K562 (cell line): ENCODE measurements at regions not wholly inside any gene's neighbourhood (a gene's known extent, or its start where the extent isn't known, plus 50 kb on each side); places are given as distances from the start of the nearest gene placed in this dataset.

ENCODE experiments used
- ATAC-seq: fragments of 200-7000 bp; cut with Tn5 transposase; 3 replicates; pipeline ENCODE4 v1.9.1; 2020; ENCODE audit warnings: moderate library complexity
- BruUV-seq: library from RNA; stranded (reverse); fragments of 400-500 nt; replicated peaks from 2 replicates; lab custom pipeline; 2021; lab: Mats Ljungman, UMichigan
- CTCF ChIA-PET: fragments of 300-600 bp; formaldehyde crosslinking; extraction: SDS; loops from one replicate; lab custom pipeline; 2021; ENCODE audit warnings: low intra/inter-chr PET ratio; lab: Yijun Ruan, JAX
- POLR2A ChIA-PET: fragments of 300-600, 350-650 bp; sonication (Branson Sonifier 250); formaldehyde crosslinking; extraction: SDS; loops from one replicate; lab custom pipeline; 2021; ENCODE audit warnings: antibody characterized with exemption, inconsistent platforms; lab: Yijun Ruan, JAX
- DNase-seq, 4 experiments: peaks; one replicate each; pipeline versions ENCODE4 v3.0.0 to v3.0.0-alpha.2; 2011 to 2018; ENCODE audit warnings: low spot score in 3 of 4, mixed read lengths in 3 of 4; ENCODE audit errors: extremely low read depth in 1 of 4
- FAIRE-seq: peaks from 2 replicates; lab custom pipeline; 2011; peaks lifted over from hg19 to GRCh38; lab: Jason Lieb, UNC
- H2AFZ ChIP-seq: 2 replicates; pipeline ENCODE4 v1.6.0; 2011; ENCODE audit warnings: low read depth, low read length, control low read depth, inconsistent platforms
- H3K27ac ChIP-seq: fragments of 200-600 bp; 3 replicates; pipeline ENCODE4 v1.8.0; 2011; ENCODE audit warnings: low read depth, mild to moderate bottlenecking, control low read depth, inconsistent platforms, low read length, moderate library complexity, mixed read lengths; ENCODE audit errors: extremely low read depth
- H3K27me3 ChIP-seq, 2 experiments: fragments of 300-600 bp in 1 of 2; 2 replicates in 1 of 2; 3 replicates in 1 of 2; pipeline versions ENCODE4 v1.6.0 to v1.8.0; 2011; ENCODE audit warnings: inconsistent platforms in 2 of 2, low read length in 2 of 2, mild to moderate bottlenecking in 1 of 2, mixed read lengths in 1 of 2, moderate library complexity in 1 of 2; ENCODE audit not compliant: control insufficient read depth in 2 of 2, insufficient read depth in 2 of 2
- H3K36me3 ChIP-seq: fragments of 300-600 bp; 3 replicates; pipeline ENCODE4 v1.8.0; 2011; ENCODE audit warnings: mild to moderate bottlenecking, low read length, inconsistent platforms; ENCODE audit not compliant: control insufficient read depth, insufficient read depth
- H3K4me1 ChIP-seq, 2 experiments: fragments of 200-600 bp in 1 of 2; replicated peaks in 1 of 2; 2 replicates in 1 of 2; 3 replicates in 1 of 2; pipeline versions ENCODE4 v1.5.1 to v1.8.0; 2011; ENCODE audit warnings: inconsistent platforms in 2 of 2, low read length in 2 of 2, mild to moderate bottlenecking in 1 of 2, mixed read lengths in 1 of 2, moderate library complexity in 1 of 2; ENCODE audit not compliant: control insufficient read depth in 2 of 2, insufficient read depth in 2 of 2
- H3K4me2 ChIP-seq: 2 replicates; pipeline ENCODE4 v1.6.1; 2011; ENCODE audit warnings: low read length, control low read depth, inconsistent platforms, mixed read lengths; ENCODE audit not compliant: insufficient read depth
- H3K4me3 ChIP-seq: fragments of 200-600 bp; sonication (generic), shearing (Covaris generic); 2 replicates; pipeline ENCODE4 v1.5.1; 2016; ENCODE audit warnings: control low read depth, inconsistent platforms
- H3K79me2 ChIP-seq: fragments of 200-600 bp; 3 replicates; pipeline ENCODE4 v1.8.0; 2011; ENCODE audit warnings: low read length, inconsistent platforms; ENCODE audit not compliant: control insufficient read depth, insufficient read depth
- H3K9ac ChIP-seq, 2 experiments: 2 replicates each; pipeline versions ENCODE4 v1.6.0 to v1.6.1; 2011; ENCODE audit warnings: low read depth in 2 of 2, low read length in 2 of 2, control low read depth in 1 of 2, inconsistent platforms in 1 of 2, mild to moderate bottlenecking in 1 of 2, mixed read lengths in 1 of 2; ENCODE audit not compliant: insufficient read depth in 1 of 2
- H3K9me1 ChIP-seq: one replicate; pipeline ENCODE4 v1.6.0; 2011; ENCODE audit warnings: inconsistent platforms, mild to moderate bottlenecking, low read length, moderate library complexity; ENCODE audit not compliant: control insufficient read depth, insufficient read depth
- H3K9me3 ChIP-seq: replicated peaks from 2 replicates; pipeline ENCODE4 v1.5.1; 2011; ENCODE audit warnings: low read depth, low read length, inconsistent platforms; ENCODE audit not compliant: control insufficient read depth, insufficient read depth
- H4K20me1 ChIP-seq: replicated peaks from 2 replicates; pipeline ENCODE4 v1.6.1; 2011; ENCODE audit warnings: low read length, inconsistent platforms, mixed read lengths; ENCODE audit not compliant: control insufficient read depth, insufficient read depth
- CBFA2T2 ChIP-seq: fragments of 450-650 bp; conservative IDR thresholded peaks from 2 replicates; pipeline ENCODE4 v1.6.1; 2017; ENCODE audit warnings: mild to moderate bottlenecking
- CXXC5 ChIP-seq: fragments of 250-450 bp; sonication (Bioruptor Pico); IDR thresholded peaks from 2 replicates; pipeline ENCODE4 v1.8.0; 2022; ENCODE audit warnings: inconsistent platforms, mild to moderate bottlenecking, moderate library complexity
- E2F3 ChIP-seq: fragments of 250-450 bp; sonication (Bioruptor Pico); IDR thresholded peaks from 2 replicates; pipeline ENCODE4 v1.4.0; 2020; ENCODE audit warnings: mild to moderate bottlenecking
- HDAC2 ChIP-seq: fragments of 450-650 bp; IDR thresholded peaks from 2 replicates; pipeline ENCODE4 v1.6.1; 2016; ENCODE audit warnings: mild to moderate bottlenecking
- KDM1A ChIP-seq, 2 experiments: fragments of 450-650 bp; IDR thresholded peaks; 2 replicates each; pipeline ENCODE4 v1.6.1; 2016; ENCODE audit warnings: mild to moderate bottlenecking in 2 of 2
- L3MBTL2 ChIP-seq: fragments of 450-650 bp; IDR thresholded peaks from 2 replicates; pipeline ENCODE4 v1.6.1; 2016; ENCODE audit warnings: mild to moderate bottlenecking, moderate library complexity
- MAZ ChIP-seq, 2 experiments: fragments of 450-650 bp in 1 of 2; sonication (generic) in 1 of 2; formaldehyde crosslinking; IDR thresholded peaks in 1 of 2; conservative IDR thresholded peaks in 1 of 2; 2 replicates each; pipeline versions ENCODE4 v1.4.0 to v1.5.0; 2020; ENCODE audit warnings: mild to moderate bottlenecking in 1 of 2, missing genetic modification reagents in 1 of 2
- POLR2H ChIP-seq: IDR thresholded peaks from 2 replicates; pipeline ENCODE4 v1.6.1; 2016; ENCODE audit warnings: missing genetic modification characterization, low read depth, mild to moderate bottlenecking, control low read depth, missing compliant biosample characterization, moderate library complexity
- RCOR1 ChIP-seq, 2 experiments: IDR thresholded peaks; 2 replicates each; pipeline ENCODE4 v1.6.1; 2012; ENCODE audit warnings: low read depth in 2 of 2, low read length in 2 of 2, borderline replicate concordance in 1 of 2, improper control_type of control experiment in 1 of 2
- TOE1 ChIP-seq, 2 experiments: fragments of 450-650 bp in 1 of 2; sonication (generic) in 1 of 2; formaldehyde crosslinking in 1 of 2; IDR thresholded peaks; 2 replicates each; pipeline versions ENCODE4 v1.7.1 to v1.8.0; 2016 to 2022; ENCODE audit warnings: borderline replicate concordance in 2 of 2, mild to moderate bottlenecking in 2 of 2, antibody characterized with exemption in 1 of 2, inconsistent platforms in 1 of 2, low read depth in 1 of 2, missing genetic modification reagents in 1 of 2, moderate library complexity in 1 of 2
- TRIM28 ChIP-seq: fragments of 450-650 bp; IDR thresholded peaks from 2 replicates; pipeline ENCODE4 v1.6.1; 2017
- WGBS: fragments of 100-300 bp; shearing (Covaris generic); methylation state at CpG from one replicate; pipeline ENCODE4 v1.1.6; 2016; ENCODE audit warnings: low coverage, mixed read lengths; ENCODE audit not compliant: insufficient coverage; ENCODE audit errors: missing lambda C conversion rate; 5-methylcytosine and 5-hydroxymethylcytosine counted together
- in situ Hi-C: fragments of 300-500 bp; cut with MboI; formaldehyde crosslinking; loops from 4 replicates; pipeline ENCODE4 v1.15.0; 2018; ENCODE audit warnings: inconsistent platforms, mixed read lengths
- intact Hi-C: fragments of 100-400 bp; cut with micrococcal nuclease; formaldehyde crosslinking; loops from 2 replicates; pipeline ENCODE4 v1.14.2; 2022
- TF ChIP-seq, protein P1 (sequence below): fragments of 450-650 bp; formaldehyde crosslinking; IDR thresholded peaks from 2 replicates; pipeline ENCODE4 v1.4.0; 2020; ENCODE audit warnings: mild to moderate bottlenecking, moderate library complexity
- TF ChIP-seq, protein P2 (sequence below): fragments of 450-650 bp; IDR thresholded peaks from 2 replicates; pipeline ENCODE4 v1.6.1; 2016; ENCODE audit warnings: low read depth, mild to moderate bottlenecking, moderate library complexity

DNA sequence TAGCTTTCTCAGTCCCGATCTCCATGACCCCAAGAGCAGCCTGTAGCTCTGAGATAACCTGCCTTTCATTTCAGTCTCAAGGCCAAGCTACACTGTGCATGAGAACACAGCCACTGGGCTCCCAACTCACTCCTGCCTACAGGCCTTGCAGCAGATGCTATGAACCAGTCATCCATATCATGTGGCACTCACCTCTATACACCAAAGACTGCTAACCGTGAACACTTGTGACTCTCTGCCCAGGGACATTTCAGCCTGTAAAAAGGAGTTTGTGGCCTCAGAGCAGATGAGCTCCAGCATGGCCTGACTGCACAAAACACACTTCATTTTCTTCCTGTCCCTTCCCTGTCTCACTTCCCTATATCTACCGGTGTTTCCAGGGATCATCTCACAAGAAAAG, 56.9 kb upstream of the NPY start (continued):
- no peak for TF ChIP-seq POLR2H
- TF ChIP-seq MAZ (CRISPR knock-in tag; conservative IDR thresholded peaks at IDR 0.05 in 1 of 2, IDR thresholded peaks at IDR 0.05 in 1 of 2) = no peak
- no peak for TF ChIP-seq HDAC2
- no peak for TF ChIP-seq CBFA2T2
- no peak for TF ChIP-seq TOE1 (IDR thresholded peaks at IDR 0.05; ENCODE audit: borderline replicate concordance)
- TF ChIP-seq TOE1 (CRISPR knock-in tag; IDR thresholded peaks at IDR 0.05; ENCODE audit: borderline replicate concordance, low read depth) = no peak
- TF ChIP-seq, protein P1, sequence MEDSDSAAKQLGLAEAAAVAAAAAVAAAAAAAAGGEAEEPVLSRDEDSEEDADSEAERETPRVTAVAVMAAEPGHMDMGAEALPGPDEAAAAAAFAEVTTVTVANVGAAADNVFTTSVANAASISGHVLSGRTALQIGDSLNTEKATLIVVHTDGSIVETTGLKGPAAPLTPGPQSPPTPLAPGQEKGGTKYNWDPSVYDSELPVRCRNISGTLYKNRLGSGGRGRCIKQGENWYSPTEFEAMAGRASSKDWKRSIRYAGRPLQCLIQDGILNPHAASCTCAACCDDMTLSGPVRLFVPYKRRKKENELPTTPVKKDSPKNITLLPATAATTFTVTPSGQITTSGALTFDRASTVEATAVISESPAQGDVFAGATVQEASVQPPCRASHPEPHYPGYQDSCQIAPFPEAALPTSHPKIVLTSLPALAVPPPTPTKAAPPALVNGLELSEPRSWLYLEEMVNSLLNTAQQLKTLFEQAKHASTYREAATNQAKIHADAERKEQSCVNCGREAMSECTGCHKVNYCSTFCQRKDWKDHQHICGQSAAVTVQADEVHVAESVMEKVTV (CRISPR knock-in tag) = no peak
- no peak for TF ChIP-seq E2F3 (CRISPR knock-in tag)
- TF ChIP-seq CXXC5 (CRISPR knock-in tag) = no peak

DNA sequence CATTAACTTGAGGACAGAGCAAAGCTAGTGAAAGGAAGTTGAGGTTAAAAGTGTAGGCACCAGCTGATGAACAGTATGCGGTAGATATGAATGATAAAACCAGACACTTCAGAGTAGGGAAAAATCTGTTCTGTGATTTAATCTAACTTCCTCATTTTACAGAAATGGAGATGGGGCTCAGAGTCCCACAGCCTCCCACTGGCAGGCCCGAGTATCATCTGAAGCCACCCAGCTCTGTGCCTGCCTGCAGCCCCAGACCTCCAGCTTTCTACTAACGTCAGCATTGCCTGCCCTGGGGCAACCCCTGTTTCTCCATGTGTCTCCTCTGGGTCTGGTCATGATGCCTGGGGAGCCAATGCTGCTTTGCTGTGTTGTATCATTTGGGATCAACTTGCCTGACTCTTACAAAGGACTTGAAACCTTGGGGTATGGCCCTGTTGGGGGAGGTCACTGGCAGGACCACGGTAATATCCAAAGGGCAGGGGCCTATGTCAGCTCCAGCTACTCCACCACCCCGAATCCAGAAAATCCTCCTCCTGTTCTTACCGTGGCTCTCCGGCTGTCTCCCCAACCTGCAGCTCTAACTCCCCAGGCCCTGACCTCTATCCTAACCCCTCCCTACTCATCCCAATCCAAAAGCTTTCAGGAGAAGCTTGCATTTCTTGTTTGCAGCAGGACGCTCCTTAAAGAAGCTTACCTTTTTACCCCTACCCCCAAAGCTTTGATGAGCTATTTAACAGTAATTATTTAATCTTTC, 56.2 kb upstream of the NPY start:
- H2AFZ ChIP-seq = no peak overlapping the region
- DNase-seq (no peak), ATAC-seq (no peak), FAIRE-seq (no peak)
- H3K9me1 ChIP-seq = no peaks in the 10 kb centered on the region
- no peak overlapping the region for H3K4me3 ChIP-seq
- in situ Hi-C loops (no loop called here), intact Hi-C loops (no loop called here)
- no peak overlapping the region for H3K27ac ChIP-seq
- BruUV-seq = no TSS peak
- H3K79me2 ChIP-seq = no peaks in the 10 kb centered on the region
- ChIA-PET POLR2A (interaction anchor here (0.6 to 1.4 kb wide), 2 partner anchors 8 to 109 kb away, joined by 3 read pairs; no protein-coding TSS in a partner anchor), CTCF (no interaction called here)
- H3K9ac ChIP-seq = no peak overlapping the region
- H4K20me1 ChIP-seq = no peaks in the 10 kb centered on the region
- H3K4me1 ChIP-seq = no peaks in the 10 kb centered on the region
- no peaks in the 10 kb centered on the region; a peak in 1 of 5 replicates for H3K27me3 ChIP-seq
- no peaks in the 10 kb centered on the region for H3K9me3 ChIP-seq
- no peak overlapping the region for H3K4me2 ChIP-seq
- no peaks in the 10 kb centered on the region for H3K36me3 ChIP-seq
- 0% methylated on average over 8 of the region's 8 CpGs for WGBS
- TF ChIP-seq KDM1A (IDR thresholded peaks at IDR 0.05) (0 out of 4 replicates have a peak, but pooled peaks have one; percentile 27 to 32), L3MBTL2 (no peak), RCOR1 (IDR thresholded peaks at IDR 0.05; ENCODE audit: borderline replicate concordance in 1 of 2, low read depth in 2 of 2, low read length in 2 of 2) (peak in 1 of 2 experiments; percentile 61; a peak in 2 of 4 replicates), TRIM28 (no peak)
- TF ChIP-seq, protein P2, sequence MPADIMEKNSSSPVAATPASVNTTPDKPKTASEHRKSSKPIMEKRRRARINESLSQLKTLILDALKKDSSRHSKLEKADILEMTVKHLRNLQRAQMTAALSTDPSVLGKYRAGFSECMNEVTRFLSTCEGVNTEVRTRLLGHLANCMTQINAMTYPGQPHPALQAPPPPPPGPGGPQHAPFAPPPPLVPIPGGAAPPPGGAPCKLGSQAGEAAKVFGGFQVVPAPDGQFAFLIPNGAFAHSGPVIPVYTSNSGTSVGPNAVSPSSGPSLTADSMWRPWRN = 0 out of 2 replicates have a peak, but pooled peaks have one; percentile 16
- TF ChIP-seq, all 486 proteins: peak for 3
